ENCODE measurements at regions not wholly inside any gene's neighbourhood (a gene's known extent, or its start where the extent isn't known, plus 50 kb on each side); places are given as distances from the start of the nearest gene placed in this dataset.

GRCh38 chr11:10943968-10944367, 86.1 kb upstream of the ZBED5 start:
- DNase-seq: no peak

DNA sequence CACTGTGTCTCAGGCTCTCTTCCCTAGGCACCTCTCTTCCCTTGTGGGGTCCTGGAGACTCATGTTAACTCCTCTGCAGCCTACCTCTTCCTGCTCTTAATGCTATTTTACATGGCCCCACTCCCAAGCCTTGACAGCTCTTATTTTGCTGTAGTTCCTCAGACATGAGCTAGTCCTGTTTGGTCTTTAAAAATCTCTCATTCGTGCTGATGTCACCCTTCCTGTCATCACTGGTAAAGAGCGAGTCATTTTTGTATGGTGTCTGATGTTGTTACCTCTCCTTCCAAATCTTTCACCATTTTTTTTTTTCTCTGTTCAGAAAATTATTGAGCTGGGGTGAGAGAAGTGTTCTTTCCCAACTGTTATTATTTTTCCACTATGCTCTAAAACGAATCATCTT, 84.8 kb upstream of the ZBED5 start:
- DNase-seq: no peak

DNA sequence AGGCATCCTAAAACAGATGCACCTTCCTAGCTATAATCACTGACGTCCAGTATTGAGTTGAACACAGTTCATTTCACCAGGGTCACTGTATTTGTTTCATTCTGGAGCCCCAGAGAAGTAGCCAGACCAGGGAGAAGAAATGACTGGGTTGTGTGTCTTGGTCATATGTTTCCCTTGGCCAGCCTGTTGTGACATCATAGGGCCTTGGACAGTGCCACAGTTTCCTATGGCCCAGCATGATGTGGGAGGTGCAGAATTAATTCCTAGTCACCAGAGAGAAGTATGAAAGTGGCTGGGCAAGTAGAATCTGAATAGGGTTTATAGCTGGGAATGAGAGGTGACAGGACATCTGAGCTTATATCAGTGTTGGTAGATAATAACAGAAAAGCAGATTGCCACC, 84.0 kb upstream of the ZBED5 start:
- no peak for DNase-seq

GRCh38 chr11:10941414-10941813, 83.6 kb upstream of the ZBED5 start:
- no peak for DNase-seq

- DNase-seq: no peak
These were observed 81.0 kb upstream of the ZBED5 start for GRCh38 chr11:10938650-10939387.

DNA sequence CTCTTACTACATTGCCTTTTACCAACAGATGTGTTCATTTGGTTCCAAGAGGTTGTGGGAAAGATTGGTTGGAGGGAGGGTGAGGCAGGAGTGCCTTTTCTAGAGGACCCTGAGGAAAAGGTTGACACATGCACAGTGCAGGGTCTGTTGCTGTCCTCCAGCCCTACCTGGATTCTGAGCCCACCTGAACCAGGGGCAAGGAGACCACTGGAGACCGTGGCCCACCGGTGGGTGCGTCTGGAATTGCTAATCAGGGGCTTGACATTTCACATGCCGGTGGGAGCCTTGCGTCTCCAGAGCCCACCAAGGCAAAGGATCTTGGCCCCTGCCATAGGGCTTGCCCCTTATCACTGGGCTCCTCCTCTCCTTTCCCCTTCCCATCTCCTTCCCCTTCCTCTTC, 80.4 kb upstream of the ZBED5 start:
- DNase-seq: no peak

DNA sequence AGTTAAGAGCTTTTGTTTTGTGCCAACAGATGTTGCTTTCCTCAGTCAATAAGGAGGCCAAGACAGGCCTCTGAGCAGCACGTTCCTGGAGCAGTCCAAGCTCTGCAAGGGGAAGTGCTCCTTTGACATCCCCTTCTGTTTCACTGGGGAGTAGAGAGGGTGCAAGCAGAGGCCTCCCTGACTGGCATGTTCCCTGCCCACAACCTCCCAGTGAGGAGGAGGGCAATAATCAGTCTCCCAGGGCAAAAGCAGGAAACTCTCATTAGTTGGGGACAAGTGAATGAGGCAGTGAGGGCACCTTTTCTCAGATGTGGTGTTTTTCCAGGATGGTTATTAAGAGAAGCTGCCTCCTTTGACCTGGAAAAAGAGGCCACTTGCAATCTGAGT, 79.5 kb upstream of the ZBED5 start:
- no peak for DNase-seq

DNA sequence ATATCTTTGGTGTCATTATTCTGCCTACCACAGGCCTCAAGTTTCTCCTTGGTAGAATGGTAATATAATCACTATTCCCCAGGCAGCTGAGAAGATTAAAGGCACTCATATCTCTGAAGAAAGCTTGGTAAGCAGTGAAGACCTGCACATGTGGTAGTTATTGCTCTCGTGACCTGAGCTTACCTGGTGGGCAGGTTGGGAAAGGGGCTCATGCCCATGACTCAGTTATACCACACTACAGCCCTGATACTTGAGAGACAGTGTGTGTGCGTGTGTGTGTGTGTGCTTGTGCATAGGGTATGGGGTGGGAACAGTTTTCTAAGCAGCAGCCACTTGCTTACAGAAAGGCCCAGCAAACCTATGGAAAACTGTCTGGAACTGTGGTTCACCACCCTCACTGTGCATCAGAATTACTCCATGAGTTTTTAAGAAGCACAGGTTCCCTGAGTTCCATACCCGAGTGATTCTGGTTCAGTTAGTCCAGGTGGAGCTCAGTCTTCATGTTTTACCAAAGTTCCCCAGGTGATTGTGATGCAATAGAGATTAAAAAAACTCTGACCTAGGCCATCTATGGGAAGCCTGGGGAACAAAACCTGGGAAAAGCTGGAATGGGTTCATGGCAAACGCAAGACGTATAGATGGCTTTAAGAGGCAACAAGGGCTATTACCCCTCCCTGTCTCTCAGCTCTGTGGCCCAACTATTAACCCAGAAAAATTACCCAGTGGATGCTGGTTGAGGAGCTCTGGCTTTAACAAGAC, 79.0 kb upstream of the ZBED5 start:
- no peak for DNase-seq

DNA sequence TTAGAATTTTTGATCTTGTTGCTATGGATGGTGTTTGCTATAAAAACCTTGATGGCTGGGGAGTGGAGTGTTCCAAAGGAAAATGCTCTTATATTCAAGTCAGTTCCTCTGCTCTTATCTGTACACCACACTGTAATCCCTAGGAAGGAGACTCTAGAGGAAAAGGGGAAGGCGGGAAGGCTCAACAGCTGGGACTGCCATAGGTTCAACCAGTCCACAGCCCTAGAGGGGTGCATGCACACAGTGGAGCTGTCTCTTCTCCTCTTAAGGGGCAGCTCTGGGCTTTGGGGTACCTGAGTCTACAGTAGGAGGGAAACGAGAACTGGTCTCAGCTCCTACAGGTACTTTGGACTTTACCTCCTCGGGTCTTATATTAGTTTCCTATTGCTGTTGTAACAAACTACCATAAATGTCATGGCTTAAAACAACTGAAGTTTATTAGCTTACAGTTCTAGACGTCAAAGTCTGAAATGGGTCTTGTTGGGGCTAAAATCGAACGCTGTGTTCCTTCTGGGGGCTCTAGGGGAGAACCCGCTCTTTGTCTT, 77.2 kb upstream of the ZBED5 start:
- DNase-seq: no peak

GRCh38 chr11:10934293-10934860, 76.5 kb upstream of the ZBED5 start:
- no peak for DNase-seq

- peak; percentile 51 to 89 for DNase-seq
These were observed 75.8 kb upstream of the ZBED5 start for GRCh38 chr11:10933455-10934292.

DNA sequence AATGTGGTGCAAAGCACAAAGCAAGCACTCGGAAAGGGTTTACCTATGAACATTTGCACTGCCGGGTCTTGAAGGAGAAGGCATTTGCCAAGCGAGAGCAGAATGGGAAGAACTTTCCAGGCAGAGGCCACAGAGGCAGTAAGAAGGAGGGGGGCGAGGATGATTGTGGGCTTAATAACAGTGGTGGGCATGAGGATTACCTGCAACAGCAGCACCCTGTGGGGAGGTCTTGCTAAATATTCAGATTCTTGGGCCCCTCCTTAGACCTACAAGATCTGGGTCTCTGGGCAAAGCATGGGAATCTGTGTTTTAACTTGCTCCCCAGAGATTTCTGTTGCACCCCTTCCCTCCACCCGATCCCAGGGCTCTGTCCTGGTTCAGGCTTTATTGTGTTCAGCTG, 75.1 kb upstream of the ZBED5 start:
- no peak for DNase-seq

DNA sequence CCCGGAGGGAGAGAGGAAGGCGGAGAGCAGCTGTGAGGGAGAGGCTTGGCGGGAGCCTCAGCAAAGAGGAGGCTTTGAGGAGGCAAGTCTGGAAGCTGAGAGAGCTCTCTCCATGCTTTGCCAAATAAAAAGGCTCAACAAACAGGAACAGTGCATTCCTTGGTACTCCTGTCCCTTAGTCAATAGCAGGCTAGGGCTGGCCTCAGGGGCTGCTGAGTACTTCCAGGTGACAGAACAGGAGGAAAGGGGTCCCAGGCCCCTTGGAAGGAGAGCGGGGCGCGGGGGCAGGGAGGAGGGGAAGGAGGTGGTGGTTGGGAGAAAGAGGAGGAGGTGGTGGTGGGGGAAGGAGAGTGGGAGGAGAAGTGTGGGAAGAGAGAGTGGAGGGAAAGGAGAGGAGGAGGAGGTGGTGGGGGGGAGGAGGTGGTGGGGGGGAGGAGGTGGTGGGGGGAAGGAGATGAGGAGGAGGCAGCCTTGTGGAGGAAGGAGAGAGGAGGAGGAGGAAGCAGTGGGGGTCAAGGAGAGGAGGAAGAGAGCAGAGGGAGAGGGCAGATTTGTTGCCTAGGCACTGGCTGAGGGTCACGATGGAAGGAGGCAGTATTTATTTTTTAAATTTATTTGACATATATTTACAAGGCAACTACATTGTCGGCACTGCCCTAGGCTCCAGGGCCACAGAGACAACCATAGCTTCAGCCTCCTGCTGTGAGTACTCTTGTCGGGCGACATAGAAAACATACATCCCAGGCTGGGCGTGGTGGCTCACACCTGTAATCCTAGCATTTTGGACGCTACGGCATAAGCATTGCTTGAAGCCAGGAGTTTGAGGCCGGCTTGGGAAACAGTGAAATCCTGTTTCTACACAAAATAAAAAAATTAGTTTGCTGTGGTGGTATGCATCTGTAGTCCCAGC, 74.2 kb upstream of the ZBED5 start:
- no peak for DNase-seq

DNA sequence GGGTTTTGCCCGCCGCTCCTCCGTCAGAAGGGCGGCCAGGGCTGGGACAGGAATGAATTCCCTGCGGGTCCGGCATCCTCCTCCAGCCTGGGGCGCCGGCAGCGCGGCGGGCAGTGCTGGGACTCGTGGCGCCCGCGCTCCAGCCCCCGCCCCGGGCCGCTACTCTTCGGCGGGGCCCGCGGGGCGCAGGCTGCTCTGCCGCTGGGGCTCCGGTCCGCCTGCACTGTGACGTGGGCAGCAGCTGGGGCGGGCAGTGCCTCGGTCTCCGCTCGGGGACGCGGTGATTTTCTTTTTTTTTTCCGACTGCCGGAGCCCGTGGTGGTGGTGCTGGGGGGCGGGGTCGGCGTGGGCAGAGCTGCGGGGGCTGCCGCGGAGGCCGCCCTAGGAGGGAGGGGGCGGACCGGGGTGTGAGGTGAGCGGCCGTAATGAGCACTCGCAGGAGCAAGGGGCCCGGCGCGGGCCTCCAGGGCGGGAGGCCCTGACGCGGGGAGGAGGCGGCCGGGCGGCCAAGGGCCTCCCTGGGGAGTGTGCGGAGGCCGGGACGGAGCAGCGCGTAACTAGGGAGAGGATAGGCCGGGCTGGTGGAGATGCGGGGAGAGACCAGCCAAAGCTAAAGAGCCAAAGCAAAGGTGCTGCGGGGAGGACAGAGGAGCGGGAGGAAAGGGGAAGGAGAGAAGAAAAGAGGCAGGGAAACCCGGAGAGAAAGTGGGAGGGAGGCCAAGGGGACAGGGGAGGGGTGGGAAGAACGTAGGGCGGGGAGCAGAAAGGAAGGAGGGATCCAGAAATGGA, 73.3 kb upstream of the ZBED5 start:
- peak in 1 of 2 donors; percentile 64 for DNase-seq

DNA sequence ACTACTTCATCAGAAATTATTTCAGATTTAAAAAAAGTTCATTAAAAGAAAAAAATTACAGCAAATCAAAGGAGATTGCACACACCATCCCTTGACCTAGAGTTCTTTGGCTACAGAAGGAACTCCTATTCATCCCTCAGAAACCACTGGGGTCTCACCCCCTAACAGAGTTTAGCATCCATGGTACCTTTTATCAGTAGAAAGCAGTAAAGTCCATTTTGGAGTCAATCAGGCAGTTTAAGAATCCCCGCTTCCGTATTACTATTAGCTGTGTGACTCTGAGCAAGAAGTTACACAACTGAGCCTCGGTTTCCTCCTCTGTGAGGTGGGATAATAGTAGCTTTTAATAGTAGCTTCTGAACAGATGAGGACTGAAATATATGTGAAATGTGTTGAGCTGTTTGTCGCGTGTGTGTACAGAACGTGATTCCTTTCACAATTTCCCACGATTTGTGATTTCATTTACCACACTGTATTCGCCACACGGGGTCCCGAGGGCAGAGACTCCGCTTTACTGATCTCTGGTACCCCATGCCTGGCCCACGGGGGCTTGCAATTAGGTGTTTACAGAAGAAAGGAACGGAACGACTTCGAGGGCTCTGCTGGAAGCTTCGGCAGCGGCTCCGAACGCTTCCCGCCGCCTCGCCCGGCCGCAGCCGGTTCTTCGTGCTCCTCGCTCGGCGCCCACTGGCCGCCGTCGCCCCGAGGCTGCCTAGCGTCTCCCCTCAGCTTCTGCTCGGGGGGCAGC, 72.5 kb upstream of the ZBED5 start:
- DNase-seq: no peak

GRCh38 chr11:10927538-10927937, 69.7 kb upstream of the ZBED5 start:
- DNase-seq: no peak

DNA sequence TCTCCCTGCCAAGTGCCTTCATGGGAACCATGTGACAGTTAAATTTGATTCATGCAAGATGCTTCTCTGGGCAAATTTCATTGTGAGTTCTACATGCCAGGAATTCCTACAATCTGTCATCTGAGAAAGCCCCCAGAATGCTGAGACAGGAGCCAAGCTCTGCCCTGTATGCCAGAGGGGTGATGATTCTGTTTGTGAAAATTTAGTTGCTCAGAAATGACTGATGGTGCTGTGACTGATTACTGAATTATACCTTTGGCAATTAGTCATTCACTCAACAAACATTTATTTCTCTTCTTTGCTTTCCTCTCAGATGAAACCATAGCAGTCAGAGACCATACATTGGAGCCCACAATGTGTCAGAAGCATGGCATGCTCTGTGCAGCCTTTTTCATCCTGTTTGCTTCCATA, 69.0 kb upstream of the ZBED5 start:
- DNase-seq: no peak

DNA sequence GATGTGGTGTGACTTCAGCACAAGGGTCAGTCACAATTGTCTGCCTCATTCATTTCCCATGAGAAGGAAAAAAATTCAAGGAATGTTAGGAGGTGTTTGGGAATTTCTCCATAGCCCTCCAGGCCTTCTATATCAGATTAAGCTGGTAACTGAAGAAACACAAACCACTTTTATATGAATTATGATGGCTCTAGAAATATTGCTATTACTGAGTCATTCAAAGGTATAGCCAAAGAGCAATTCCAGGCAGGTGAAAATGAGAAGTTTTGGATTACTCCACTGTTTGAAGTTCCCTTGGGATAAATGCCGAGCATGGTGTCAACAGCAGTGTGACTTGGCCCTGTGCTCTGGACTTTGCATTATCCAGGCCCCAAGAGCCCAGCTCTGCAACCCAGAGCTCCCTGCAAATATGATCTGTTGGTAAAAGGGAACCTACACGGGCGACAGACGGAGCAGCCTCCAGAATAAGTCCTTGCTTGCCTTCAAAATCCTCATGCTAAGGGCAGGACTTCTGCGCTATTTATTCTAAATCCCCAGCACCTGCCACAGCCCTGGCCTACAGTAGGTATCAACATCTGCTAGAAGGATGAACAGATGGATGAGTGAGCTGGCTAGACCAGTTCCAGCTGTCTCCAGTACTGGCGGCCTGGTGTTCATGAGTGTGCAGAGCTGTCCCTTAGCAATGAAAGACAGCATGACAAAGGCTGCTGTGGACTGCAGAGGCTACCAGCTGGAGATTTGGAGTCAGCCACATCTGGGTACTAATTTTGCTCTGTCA, 67.5 kb upstream of the ZBED5 start:
- no peak for DNase-seq

- no peak for DNase-seq
These were observed 66.0 kb upstream of the ZBED5 start for GRCh38 chr11:10923882-10924281.

- DNase-seq: no peak
These were observed 65.0 kb upstream of the ZBED5 start for GRCh38 chr11:10922892-10923291.

Data from bone marrow (tissue), 2 donors.